Subcutaneous abdominal adipose tissue (tissue), 5 donors: ENCODE measurements at regions not wholly inside any gene's neighbourhood (a gene's known extent, or its start where the extent isn't known, plus 50 kb on each side); places are given as distances from the start of the nearest gene placed in this dataset.
"Not testable (repeated sequence)": the region's sequence is repeated elsewhere in the genome, so short reads cannot be mapped to it uniquely, and the experiment has no call there.

Source experiments
- H3K27ac ChIP-seq: one replicate; pipeline ENCODE4 v1.7.0; 2013; ENCODE audit warnings: low read depth, mild to moderate bottlenecking, inconsistent platforms, low read length, moderate library complexity
- H3K27me3 ChIP-seq, 5 donors: one replicate each; pipeline ENCODE4 v1.7.0; 2013; ENCODE audit warnings: low read length in 5 of 5, inconsistent platforms in 1 of 5; ENCODE audit not compliant: control insufficient read depth in 5 of 5, insufficient read depth in 4 of 5
- H3K36me3 ChIP-seq, 5 donors: one replicate each; pipeline ENCODE4 v1.7.0; 2013; ENCODE audit warnings: low read length in 5 of 5; ENCODE audit not compliant: control insufficient read depth in 5 of 5, insufficient read depth in 5 of 5
- H3K4me1 ChIP-seq, 5 donors: one replicate each; pipeline ENCODE4 v1.7.0; 2013; ENCODE audit warnings: low read length in 5 of 5, mild to moderate bottlenecking in 3 of 5, moderate library complexity in 1 of 5; ENCODE audit not compliant: control insufficient read depth in 5 of 5, insufficient read depth in 5 of 5
- H3K4me3 ChIP-seq, 5 donors: one replicate each; pipeline ENCODE4 v1.7.0; 2013; ENCODE audit warnings: low read length in 5 of 5, low read depth in 1 of 5
- H3K9ac ChIP-seq, 5 donors: one replicate each; pipeline ENCODE4 v1.7.0; 2013; ENCODE audit warnings: low read length in 5 of 5, mild to moderate bottlenecking in 4 of 5, moderate library complexity in 3 of 5
- H3K9me3 ChIP-seq, 5 donors: one replicate each; pipeline ENCODE4 v1.7.0; 2013; ENCODE audit warnings: low read length in 5 of 5; ENCODE audit not compliant: control insufficient read depth in 5 of 5
- donor health status: healthy.
- donor health status: healthy.
- donor health status: healthy.
- donor health status: healthy.
- donor health status: healthy.

GRCh38 chr4:32909736-32910135, 2189.6 kb downstream of the PCDH7 start:
- H3K9ac ChIP-seq, result no peak overlapping the region
- no peaks in the 10 kb centered on the region for H3K4me1 ChIP-seq
- H3K27me3 ChIP-seq, result no peaks in the 10 kb centered on the region
- no peaks in the 10 kb centered on the region for H3K36me3 ChIP-seq
- H3K27ac ChIP-seq, result no peak overlapping the region
- H3K9me3 ChIP-seq, result peaks cover 0 to 6% (median 4%) of the 10 kb centered on the region in 5 donors
- no peak overlapping the region for H3K4me3 ChIP-seq

- Histone ChIP-seq H3K27ac (no peak overlapping the region), H3K4me1 (no peaks in the 10 kb centered on the region), H3K4me3 (no peak overlapping the region), H3K9me3 (peaks cover 0 to 3% (median 0%) of the 10 kb centered on the region in 5 donors), H3K9ac (no peak overlapping the region), H3K27me3 (no peaks in the 10 kb centered on the region), H3K36me3 (no peaks in the 10 kb centered on the region)
These were observed 2197.4 kb downstream of the PCDH7 start for GRCh38 chr4:32917586-32917985.

- Histone ChIP-seq H3K27ac (no peak overlapping the region), H3K36me3 (no peaks in the 10 kb centered on the region), H3K4me1 (peaks cover 0 to 15% (median 5%) of the 10 kb centered on the region in 5 donors), H3K4me3 (peak overlapping the region in 1 of 5 donors; percentile 22), H3K27me3 (no peaks in the 10 kb centered on the region), H3K9me3 (no peaks in the 10 kb centered on the region), H3K9ac (peak overlapping the region in 1 of 5 donors; percentile 41)
These were observed 2209.9 kb downstream of the PCDH7 start for GRCh38 chr4:32929796-32930699.

GRCh38 chr4:32930700-32931099, 2210.5 kb downstream of the PCDH7 start:
- Histone ChIP-seq H3K4me3 (peak overlapping the region in 1 of 5 donors; percentile 22), H3K36me3 (no peaks in the 10 kb centered on the region), H3K9ac (peak overlapping the region in 1 of 5 donors; percentile 41), H3K4me1 (peaks cover 0 to 15% (median 5%) of the 10 kb centered on the region in 5 donors), H3K27me3 (no peaks in the 10 kb centered on the region), H3K27ac (no peak overlapping the region), H3K9me3 (no peaks in the 10 kb centered on the region)

GRCh38 chr4:32931475-32931874, 2211.3 kb downstream of the PCDH7 start:
- Histone ChIP-seq H3K4me3 (no peak overlapping the region), H3K27me3 (no peaks in the 10 kb centered on the region), H3K36me3 (no peaks in the 10 kb centered on the region), H3K27ac (no peak overlapping the region), H3K4me1 (peaks cover 0 to 15% (median 5%) of the 10 kb centered on the region in 5 donors), H3K9me3 (no peaks in the 10 kb centered on the region), H3K9ac (no peak overlapping the region)

GRCh38 chr4:32932156-32932555, 2212.0 kb downstream of the PCDH7 start:
- no peak overlapping the region for H3K9ac ChIP-seq
- H3K27ac ChIP-seq, result no peak overlapping the region
- H3K4me1 ChIP-seq, result peaks cover 0 to 15% (median 5%) of the 10 kb centered on the region in 5 donors
- H3K27me3 ChIP-seq, result no peaks in the 10 kb centered on the region
- no peaks in the 10 kb centered on the region for H3K36me3 ChIP-seq
- no peak overlapping the region for H3K4me3 ChIP-seq
- H3K9me3 ChIP-seq, result no peaks in the 10 kb centered on the region

- not testable (repeated sequence) for H3K4me3 ChIP-seq, H3K36me3 ChIP-seq, H3K27ac ChIP-seq, H3K9ac ChIP-seq, H3K9me3 ChIP-seq, H3K4me1 ChIP-seq, H3K27me3 ChIP-seq
These were observed 2219.1 kb downstream of the PCDH7 start for GRCh38 chr4:32939222-32939621.

GRCh38 chr4:32950866-32951265, 2230.7 kb downstream of the PCDH7 start:
- no peaks in the 10 kb centered on the region for H3K9me3 ChIP-seq
- H3K27ac ChIP-seq, result no peak overlapping the region
- H3K36me3 ChIP-seq, result no peaks in the 10 kb centered on the region
- no peaks in the 10 kb centered on the region for H3K27me3 ChIP-seq
- no peak overlapping the region for H3K9ac ChIP-seq
- no peak overlapping the region for H3K4me3 ChIP-seq
- no peaks in the 10 kb centered on the region for H3K4me1 ChIP-seq

- Histone ChIP-seq H3K9me3 (no peaks in the 10 kb centered on the region), H3K27ac (no peak overlapping the region), H3K4me1 (no peaks in the 10 kb centered on the region), H3K4me3 (no peak overlapping the region), H3K9ac (no peak overlapping the region), H3K36me3 (no peaks in the 10 kb centered on the region), H3K27me3 (no peaks in the 10 kb centered on the region)
These were observed 2238.4 kb downstream of the PCDH7 start for GRCh38 chr4:32958586-32958985.

- H3K27me3 ChIP-seq, result no peaks in the 10 kb centered on the region
- H3K27ac ChIP-seq, result no peak overlapping the region
- no peaks in the 10 kb centered on the region for H3K36me3 ChIP-seq
- no peak overlapping the region for H3K9ac ChIP-seq
- no peak overlapping the region for H3K4me3 ChIP-seq
- H3K9me3 ChIP-seq, result no peaks in the 10 kb centered on the region
- no peaks in the 10 kb centered on the region for H3K4me1 ChIP-seq
These were observed 2241.9 kb downstream of the PCDH7 start for GRCh38 chr4:32962100-32962499.
